NCI-H2081 treated with DMSO at 0.1 percent for 48 hours (cell line): ENCODE measurements at regions not wholly inside any gene's neighbourhood (a gene's known extent, or its start where the extent isn't known, plus 50 kb on each side); places are given as distances from the start of the nearest gene placed in this dataset.

Experiments
- DNase-seq: peaks from one replicate; lab custom pipeline; 2025; lab: John Stamatoyannopoulos, UW

GRCh38 chr2:158049129-158049855 lies 52.4 kb upstream of the UPP2 start:
- DNase-seq, result no peak

DNA sequence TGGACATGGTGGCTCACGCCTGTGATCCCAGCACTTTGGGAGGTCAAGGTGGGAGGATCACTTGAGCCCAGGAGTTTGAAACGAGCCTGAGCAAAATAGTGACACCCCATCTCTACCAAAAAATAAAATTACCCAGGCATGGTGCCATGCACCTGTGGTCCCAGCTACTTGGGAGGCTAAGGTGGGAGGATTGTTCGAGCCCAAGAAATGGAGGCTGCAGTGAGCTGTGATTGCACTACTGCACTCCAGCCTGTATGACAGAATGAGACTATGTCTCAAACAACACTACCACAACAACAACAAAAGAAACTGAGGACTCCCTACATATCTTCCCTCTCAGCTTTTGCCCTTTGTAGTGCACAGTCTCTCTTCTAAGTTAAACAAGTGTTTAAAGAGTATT lies 53.3 kb upstream of the UPP2 start:
- DNase-seq, result no peak

- DNase-seq, result no peak
Measured at GRCh38 chr2:158047156-158047611, 54.5 kb upstream of the UPP2 start.

DNA sequence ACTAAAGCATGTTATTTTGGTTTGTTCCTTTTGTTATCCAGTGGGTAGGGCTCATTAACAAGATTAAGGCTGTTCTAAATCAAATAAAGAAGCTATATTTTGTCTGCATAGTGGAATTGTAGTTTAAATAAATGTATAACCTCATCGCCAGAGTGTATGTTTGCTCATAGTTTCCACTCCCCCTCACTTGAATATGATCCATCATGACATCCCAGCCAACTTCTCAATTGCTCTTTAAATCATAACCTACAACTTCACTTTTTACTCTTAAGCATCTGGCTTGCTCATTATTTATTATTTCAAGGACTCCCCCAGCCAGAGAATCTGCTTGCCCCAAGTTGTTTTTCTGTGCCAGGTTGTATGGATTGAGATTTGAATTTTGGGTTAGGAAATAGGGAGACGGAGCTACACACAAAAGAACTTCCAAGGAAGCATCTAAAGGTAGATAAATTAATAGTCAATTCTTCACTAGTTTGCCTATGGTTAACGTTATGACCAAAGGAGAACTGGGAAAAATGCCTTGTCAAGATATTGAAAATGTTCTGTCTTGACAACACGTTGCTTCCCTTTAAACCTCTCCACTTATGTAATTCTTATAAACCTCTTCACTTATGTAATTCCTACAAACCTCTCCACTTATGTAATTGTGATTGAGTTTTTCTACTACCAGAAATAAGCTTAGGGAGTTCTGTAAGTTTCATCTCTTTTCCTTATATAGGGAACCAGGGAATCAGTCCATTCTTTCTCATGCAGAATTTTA lies 55.4 kb upstream of the UPP2 start:
- DNase-seq, result no peak

GRCh38 chr2:158045362-158045761 lies 56.3 kb upstream of the UPP2 start:
- no peak for DNase-seq

DNA sequence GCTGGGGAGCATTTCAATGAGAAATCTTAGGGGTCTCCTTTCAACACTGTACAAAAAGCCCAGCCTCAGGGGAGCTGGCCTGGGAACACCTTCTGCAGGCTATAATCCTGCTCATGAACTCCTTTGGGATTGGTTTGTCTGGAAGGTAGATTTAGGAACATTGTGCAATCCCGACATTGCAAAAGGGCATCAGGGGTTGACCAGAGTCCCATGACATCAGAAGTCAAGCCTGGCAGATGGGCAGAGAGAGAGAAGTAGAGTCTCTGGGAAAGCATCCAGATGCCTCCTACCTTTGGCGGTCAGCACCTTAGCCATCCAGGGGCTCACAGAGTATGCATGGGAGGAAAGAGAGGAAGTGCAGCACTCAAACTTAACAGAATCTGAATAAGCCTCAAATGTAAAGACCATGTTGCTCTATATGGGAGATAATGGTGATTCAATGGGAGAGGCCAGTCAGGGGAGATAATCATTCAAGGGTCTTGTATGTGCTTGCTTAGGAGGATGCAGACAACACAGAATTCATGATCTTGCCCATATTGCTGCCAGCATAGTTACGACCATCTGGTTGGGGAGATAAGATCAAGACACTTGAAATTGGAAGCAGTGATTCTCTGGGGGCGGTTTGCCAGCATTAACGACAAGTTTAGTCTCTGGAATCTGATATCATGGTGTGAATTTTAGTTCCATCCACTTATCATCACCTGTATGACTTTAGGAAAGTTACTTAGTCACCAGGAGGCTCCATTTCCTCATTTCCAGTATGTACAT lies 58.3 kb upstream of the UPP2 start:
- no peak for DNase-seq

DNA sequence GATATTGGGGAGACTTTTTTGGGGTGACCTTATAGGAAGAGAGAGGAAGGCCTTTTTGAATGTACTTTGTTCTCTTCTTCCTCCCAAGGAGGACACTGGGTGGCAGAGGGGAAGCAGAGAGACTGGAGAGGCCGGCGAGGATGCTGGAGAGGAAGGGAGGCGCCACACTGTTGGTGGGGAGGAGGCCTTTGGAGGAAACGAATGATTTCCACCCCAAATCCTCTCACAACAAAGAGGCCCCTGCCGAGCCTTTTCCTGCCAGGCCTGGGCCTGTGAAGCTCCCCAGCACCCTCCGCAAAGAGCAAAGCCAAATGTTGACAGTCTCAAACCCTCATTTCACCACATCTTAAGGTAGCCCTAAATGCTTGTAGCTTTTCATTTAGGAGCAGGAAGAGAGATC lies 59.0 kb upstream of the UPP2 start:
- DNase-seq, result no peak

- no peak for DNase-seq
Measured at GRCh38 chr2:158042245-158042644, 59.4 kb upstream of the UPP2 start.

GRCh38 chr2:158041400-158041799 lies 60.3 kb upstream of the UPP2 start:
- DNase-seq, result no peak

GRCh38 chr2:158038901-158039300 lies 62.8 kb upstream of the UPP2 start:
- no peak for DNase-seq

DNA sequence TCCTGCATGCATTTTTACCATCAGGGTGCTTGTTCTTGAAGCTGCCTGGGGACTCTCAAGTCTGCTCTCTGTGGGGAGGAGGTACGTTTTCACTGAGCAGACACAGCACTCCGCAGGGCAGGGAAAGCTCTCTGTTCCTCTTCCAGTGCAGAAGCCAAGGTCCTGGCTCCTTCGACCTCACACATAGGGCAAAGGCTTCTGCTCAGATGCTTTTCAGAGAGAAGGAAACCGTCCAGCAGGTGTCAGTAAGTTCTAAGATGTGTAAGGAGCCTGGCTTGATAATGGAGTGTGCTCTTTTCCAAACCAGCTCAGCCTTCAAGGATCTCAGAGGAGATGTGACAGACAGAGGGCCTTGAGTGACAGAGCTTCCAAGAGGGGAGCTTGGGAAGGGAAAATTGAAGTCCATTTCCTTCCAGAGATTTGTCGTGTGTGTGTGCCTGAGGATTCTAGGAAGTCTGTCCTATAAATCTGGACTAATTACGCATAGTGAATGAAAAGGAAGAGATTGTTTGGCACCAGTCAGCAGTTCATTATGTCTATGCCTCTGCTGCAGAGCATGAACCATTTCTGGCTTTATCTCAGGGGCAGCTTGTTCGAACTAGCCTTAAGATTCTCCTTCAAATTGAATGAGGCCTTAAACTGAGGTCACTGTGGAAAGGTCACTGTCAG lies 67.3 kb upstream of the UPP2 start:
- peak; percentile 3 for DNase-seq

DNA sequence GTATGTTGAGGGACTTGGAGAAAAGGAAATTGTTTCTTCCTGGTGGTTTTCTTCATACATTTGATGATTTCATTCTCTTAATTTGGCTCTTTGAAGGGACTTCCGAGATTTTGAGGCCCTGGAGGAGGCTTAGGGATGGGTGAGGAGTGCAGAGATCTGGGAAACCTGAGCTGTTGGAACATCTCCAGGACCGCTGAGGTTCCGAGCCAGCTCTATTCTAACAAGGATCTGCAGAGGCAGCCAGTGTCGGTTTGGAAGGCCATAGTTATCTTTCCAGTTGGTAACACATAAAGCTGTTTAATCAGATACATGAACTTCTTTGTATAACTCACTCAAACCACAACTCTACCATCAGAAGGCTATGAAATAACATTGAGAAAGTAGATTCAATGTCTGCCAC lies 70.3 kb upstream of the UPP2 start:
- no peak for DNase-seq

DNA sequence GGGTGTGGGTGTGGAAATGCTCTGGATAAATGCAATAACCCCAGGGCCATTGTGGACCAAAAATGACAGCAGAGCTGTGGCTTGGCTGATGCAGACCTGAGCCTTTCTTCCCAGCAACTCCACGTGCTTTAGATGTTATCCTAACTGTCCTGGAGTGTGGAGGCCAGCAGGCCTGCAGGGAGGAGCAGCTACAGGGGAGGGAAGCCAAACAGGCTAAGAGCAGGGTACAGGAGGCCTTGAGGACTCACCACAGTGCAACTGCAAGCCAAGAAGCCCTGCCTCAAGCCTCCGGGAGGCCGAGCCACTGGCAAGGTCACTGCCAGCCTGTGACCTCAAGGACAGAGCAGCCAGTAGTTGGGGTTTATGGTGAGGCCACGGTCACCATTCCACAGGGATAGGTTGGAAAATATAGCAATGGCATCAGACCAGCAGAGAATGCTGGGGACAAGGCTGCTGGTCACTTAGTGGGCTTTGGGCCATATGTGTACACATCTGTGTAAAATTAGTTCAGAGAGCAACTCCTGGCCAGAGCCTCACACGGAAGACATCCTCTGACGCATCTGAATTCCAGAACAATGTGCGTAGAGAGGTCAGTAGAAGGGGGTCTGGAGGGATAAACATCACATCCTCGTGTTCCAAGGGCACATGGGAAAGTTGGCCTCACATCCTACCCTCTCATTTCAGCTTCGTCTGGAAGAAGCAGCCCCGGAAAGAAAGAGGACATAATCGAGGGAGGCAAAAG lies 76.2 kb upstream of the UPP2 start:
- DNase-seq, result no peak

DNA sequence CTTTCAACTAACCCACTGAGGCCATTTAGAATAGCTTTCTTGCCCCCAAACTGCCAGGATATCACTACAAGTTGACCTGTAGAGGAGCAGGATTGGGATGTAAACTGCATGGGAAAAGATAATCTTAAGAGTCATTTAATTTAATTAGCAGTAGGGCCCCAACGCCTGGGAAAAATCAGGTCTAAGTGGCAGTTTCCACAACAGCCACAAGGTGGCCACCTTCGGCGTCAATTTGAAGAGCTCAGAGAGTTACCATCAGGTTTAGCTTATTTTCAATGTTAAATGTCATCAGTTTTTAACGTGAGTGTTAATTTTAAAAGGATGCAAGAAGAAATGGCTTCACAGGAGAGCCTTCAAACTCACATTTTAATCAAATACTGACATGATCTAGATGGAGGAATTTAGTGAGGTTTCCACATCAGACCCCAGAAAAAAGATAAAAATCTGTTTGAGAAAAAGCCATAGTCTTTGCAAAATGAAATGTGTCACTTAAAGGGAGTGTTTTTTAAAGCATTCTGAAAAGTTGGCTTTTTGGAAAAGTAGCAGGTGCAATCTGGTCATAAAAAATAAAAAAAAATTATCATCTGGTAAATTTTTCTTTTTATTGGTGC lies 77.3 kb upstream of the UPP2 start:
- no peak for DNase-seq

DNA sequence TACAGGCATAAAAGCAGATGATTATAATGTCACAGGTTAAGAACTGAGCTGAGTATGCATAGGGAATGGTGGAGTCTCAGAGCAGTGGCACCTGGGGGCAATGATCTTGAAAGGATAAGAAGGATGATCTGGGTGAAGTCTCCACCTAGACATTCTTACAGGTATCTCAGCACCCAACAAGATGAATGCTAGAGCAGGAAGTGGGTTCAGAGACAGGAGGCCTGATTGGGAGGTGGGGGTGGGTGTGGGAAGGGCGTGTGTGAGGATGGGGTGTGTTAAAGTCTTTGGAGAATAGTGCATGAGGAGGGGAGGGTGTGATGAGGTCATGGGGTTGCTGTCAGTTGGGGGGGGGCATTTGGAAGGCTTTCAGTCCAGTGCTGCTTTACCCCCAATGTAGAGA lies 78.8 kb upstream of the UPP2 start:
- DNase-seq, result no peak

GRCh38 chr2:158021226-158021625 lies 80.5 kb upstream of the UPP2 start:
- DNase-seq, result no peak

GRCh38 chr2:158015428-158016076 lies 86.1 kb upstream of the UPP2 start:
- DNase-seq, result no peak

GRCh38 chr2:158013891-158014290 lies 87.8 kb upstream of the UPP2 start:
- no peak for DNase-seq

GRCh38 chr2:158011055-158011771 lies 90.5 kb upstream of the UPP2 start:
- DNase-seq, result no peak

DNA sequence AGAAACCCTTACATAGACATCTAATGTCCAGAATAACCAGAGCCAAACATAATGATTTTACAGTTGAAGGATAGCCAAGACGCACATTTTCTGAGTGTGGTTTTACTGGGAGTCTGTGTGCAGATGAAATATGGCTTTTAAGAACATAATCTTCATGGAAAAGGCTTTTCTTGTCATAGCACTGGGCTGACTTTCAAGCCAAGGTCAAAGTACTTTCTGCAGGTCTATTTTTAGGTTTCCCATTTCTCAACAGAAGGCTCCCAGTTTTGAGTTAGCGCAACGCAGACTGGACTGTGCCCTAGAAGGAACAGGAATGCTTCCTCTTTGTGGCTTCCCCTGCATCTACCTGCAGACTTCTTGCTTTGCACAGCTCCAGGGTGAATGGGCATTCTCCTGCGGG lies 92.3 kb upstream of the UPP2 start:
- DNase-seq, result no peak
